ENCODE measurements at regions not wholly inside any gene's neighbourhood (a gene's known extent, or its start where the extent isn't known, plus 50 kb on each side); places are given as distances from the start of the nearest gene placed in this dataset.

DNA sequence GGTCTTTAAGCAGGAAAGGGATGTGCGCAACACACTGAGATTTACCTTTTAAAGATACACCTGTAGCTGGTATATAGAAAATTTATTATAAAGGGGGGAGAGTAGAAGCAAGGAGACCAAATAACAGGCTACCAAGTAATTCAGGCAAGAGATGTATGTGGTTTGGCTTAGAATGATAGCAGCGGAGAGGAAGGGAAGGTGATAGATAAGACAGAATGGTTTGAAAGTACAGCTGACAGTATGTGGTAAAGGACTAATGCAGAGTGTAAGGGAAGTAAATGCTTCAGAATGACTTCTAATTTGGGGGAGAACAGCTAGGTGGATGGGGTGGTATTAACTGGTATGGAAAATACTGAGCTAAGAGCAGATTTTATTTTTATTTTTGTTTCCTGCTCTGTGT, 308.9 kb downstream of the ANTXR2 start:
- no peak for TF ChIP-seq EZH2 (IDR thresholded peaks at IDR 0.05; ENCODE audit: borderline replicate concordance, low read depth, low read length, severe bottlenecking)
- TF ChIP-seq, protein P1, sequence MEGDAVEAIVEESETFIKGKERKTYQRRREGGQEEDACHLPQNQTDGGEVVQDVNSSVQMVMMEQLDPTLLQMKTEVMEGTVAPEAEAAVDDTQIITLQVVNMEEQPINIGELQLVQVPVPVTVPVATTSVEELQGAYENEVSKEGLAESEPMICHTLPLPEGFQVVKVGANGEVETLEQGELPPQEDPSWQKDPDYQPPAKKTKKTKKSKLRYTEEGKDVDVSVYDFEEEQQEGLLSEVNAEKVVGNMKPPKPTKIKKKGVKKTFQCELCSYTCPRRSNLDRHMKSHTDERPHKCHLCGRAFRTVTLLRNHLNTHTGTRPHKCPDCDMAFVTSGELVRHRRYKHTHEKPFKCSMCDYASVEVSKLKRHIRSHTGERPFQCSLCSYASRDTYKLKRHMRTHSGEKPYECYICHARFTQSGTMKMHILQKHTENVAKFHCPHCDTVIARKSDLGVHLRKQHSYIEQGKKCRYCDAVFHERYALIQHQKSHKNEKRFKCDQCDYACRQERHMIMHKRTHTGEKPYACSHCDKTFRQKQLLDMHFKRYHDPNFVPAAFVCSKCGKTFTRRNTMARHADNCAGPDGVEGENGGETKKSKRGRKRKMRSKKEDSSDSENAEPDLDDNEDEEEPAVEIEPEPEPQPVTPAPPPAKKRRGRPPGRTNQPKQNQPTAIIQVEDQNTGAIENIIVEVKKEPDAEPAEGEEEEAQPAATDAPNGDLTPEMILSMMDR (IDR thresholded peaks at IDR 0.05; ENCODE audit: borderline replicate concordance, extremely low read depth, low read length, poor library complexity, severe bottlenecking): no peak
